ENCODE measurements at regions not wholly inside any gene's neighbourhood (a gene's known extent, or its start where the extent isn't known, plus 50 kb on each side); places are given as distances from the start of the nearest gene placed in this dataset.

DNA sequence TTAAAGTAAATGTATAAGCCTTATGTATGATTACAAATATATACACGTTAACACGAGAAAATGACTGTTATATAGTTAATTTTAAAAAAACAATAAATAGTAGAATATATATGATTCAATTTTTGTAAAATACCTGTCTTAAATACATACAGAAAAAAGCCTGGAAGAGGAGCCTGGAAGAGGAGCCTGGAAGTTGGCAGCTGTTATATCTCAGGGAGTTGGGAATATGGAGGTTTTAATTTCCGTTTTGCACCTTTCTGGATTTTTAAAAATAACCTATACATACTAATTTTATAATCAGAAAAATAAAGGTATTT, 111.6 kb downstream of the WT1 start:
- DNase-seq: no peak

GRCh38 chr11:32325187-32325586, 110.2 kb downstream of the WT1 start:
- DNase-seq: no peak

DNA sequence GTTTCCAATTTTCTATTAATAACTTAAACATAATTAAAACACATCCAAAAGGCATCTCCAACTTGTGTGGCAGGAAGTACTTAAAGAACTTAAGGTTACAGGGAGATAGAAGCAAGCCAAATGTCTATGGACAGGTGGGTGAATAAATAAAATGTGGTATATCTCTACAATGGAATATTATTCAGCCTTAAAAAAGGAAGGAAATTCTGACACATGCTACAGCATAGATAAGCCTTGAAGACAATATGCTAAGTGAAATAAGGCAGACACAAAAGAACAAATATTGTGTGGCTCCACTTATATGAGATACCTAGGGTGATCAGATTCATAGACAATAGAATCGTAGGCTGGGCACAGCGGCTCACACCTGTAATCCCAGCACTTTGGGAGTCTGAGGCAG, 109.6 kb downstream of the WT1 start:
- no peak for DNase-seq

DNA sequence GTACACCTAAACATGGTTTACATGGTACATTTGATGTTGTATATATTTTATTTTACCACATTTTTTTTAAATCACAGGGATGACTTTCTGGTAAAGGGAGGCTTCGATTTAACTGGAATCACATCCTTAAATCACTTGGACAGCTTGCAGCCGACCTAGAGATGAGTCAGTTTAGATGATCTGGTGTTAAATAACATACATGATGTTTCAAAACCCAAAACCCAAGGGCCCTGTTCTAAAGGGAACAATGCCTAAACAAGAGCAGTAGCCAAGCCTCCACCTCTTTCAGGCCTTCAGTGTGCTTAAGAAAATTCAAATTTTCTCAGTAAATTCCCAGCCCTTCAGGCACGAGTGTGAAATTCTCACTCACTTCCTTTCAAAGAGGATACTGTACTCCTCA, 108.8 kb downstream of the WT1 start:
- no peak for DNase-seq

DNA sequence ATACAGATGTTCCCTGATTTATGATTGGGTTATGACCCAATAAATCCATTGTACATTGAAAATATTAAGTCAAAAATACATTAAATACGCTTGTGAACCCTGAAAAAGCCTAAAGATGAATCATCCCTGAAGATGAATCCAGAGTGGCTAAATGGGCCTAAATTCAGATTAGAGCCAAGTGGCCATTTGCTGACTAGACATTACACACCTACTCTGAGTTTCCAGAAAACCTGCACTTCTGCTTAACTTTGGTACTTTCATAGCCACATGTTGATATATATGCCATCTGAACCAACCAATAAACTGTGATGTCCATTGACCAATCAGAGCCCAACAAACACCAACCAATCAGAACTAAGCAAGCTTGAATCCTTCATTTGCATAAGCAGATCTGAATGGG, 106.9 kb downstream of the WT1 start:
- no peak for DNase-seq

GRCh38 chr11:32331098-32331497, 104.2 kb downstream of the WT1 start:
- DNase-seq: no peak

DNA sequence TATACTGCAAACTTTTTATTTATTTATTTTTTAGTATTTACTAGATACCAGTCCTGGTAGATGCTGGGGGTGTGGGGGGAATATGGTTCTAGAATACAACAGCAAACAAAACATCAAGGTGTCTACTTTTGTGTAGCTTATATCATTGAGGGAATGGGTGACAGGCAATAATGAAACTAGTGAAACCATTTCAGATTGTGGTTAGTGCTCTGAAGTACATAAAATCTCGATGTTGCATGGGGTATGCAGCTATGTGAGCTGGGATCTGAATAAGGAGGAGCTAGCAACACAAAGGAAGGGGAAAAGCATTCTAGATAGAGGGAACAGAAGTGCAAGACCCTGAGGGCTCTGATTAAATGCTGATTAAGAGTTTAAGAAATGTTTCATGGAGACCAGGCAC, 103.5 kb downstream of the WT1 start:
- no peak for DNase-seq

GRCh38 chr11:32332990-32333319, 102.4 kb downstream of the WT1 start:
- DNase-seq: no peak

GRCh38 chr11:32333320-32333991, 101.9 kb downstream of the WT1 start:
- DNase-seq: no peak

- DNase-seq: no peak
Observed at GRCh38 chr11:32334822-32335221, 100.5 kb downstream of the WT1 start.

Measured in NCI-H1417 treated with DMSO at 0.1 percent for 48 hours (cell line).